IMR-90 (cell line): ENCODE measurements at regions not wholly inside any gene's neighbourhood (a gene's known extent, or its start where the extent isn't known, plus 50 kb on each side); places are given as distances from the start of the nearest gene placed in this dataset.

ENCODE experiments used
- ATAC-seq: fragments of 200-7000 bp; cut with Tn5 transposase; 2 replicates; pipeline ENCODE4 v1.9.1; 2020; ENCODE audit warnings: low read depth, mild to moderate bottlenecking, moderate library complexity
- BruUV-seq: library from RNA; stranded (reverse); fragments of 400-500 nt; replicated peaks from 2 replicates; lab custom pipeline; 2021; lab: Mats Ljungman, UMichigan
- CTCF ChIA-PET: fragments of 300-600 bp; formaldehyde crosslinking; extraction: SDS; loops from one replicate; lab custom pipeline; 2021; ENCODE audit warnings: antibody characterized with exemption; lab: Yijun Ruan, JAX
- POLR2A ChIA-PET: fragments of 300-600 bp; sonication (Branson Sonifier 250); formaldehyde crosslinking; loops from one replicate; lab custom pipeline; 2022; ENCODE audit warnings: antibody characterized with exemption; ENCODE audit not compliant: unreplicated experiment; lab: Charles Lee
- DNase-seq: peaks from one replicate; pipeline ENCODE4 v3.0.0; 2013
- H2AFZ ChIP-seq: replicated peaks from 2 replicates; pipeline ENCODE3; 2013; ENCODE audit warnings: low read length, mild to moderate bottlenecking; ENCODE audit not compliant: poor library complexity
- H2AK5ac ChIP-seq: 2 replicates; pipeline ENCODE4 v1.6.1; 2013; ENCODE audit warnings: low read depth, low read length, inconsistent platforms
- H2AK9ac ChIP-seq: replicated peaks from 2 replicates; pipeline ENCODE3; 2013; ENCODE audit warnings: mild to moderate bottlenecking, low read depth, low read length, moderate library complexity; ENCODE audit not compliant: poor library complexity
- H2BK120ac ChIP-seq: 2 replicates; pipeline ENCODE4 v1.6.1; 2013; ENCODE audit warnings: low read depth, low read length, inconsistent platforms
- H2BK15ac ChIP-seq: 3 replicates; pipeline ENCODE4 v1.6.1; 2013; ENCODE audit warnings: low read depth, low read length, inconsistent platforms
- H2BK20ac ChIP-seq: 2 replicates; pipeline ENCODE4 v1.6.1; 2013; ENCODE audit warnings: low read depth, mild to moderate bottlenecking, inconsistent platforms, low read length, moderate library complexity
- H2BK5ac ChIP-seq: 2 replicates; pipeline ENCODE4 v1.6.1; 2013; ENCODE audit warnings: mild to moderate bottlenecking, low read depth, low read length, inconsistent platforms; ENCODE audit not compliant: poor library complexity, severe bottlenecking
- H3K14ac ChIP-seq: replicated peaks from 2 replicates; pipeline ENCODE4 v1.6.1; 2013; ENCODE audit warnings: low read depth, low read length, inconsistent platforms
- H3K18ac ChIP-seq: 2 replicates; pipeline ENCODE4 v1.6.1; 2013; ENCODE audit warnings: low read depth, low read length, control low read depth
- H3K23ac ChIP-seq: 2 replicates; pipeline ENCODE4 v1.6.1; 2013; ENCODE audit warnings: low read depth, low read length, inconsistent platforms
- H3K27ac ChIP-seq: 2 replicates; pipeline ENCODE4 v1.5.1; 2013; ENCODE audit warnings: mild to moderate bottlenecking, control low read depth, low read length; ENCODE audit not compliant: insufficient read depth
- H3K27me3 ChIP-seq: 2 replicates; pipeline ENCODE4 v1.6.1; 2013; ENCODE audit warnings: low read length; ENCODE audit not compliant: control insufficient read depth, insufficient read depth
- H3K36me3 ChIP-seq: 2 replicates; pipeline ENCODE4 v1.6.1; 2013; ENCODE audit warnings: low read length, mixed read lengths; ENCODE audit not compliant: control insufficient read depth, insufficient read depth
- H3K4ac ChIP-seq: 2 replicates; pipeline ENCODE4 v1.6.1; 2013; ENCODE audit warnings: low read depth, low read length, inconsistent platforms
- H3K4me1 ChIP-seq: 2 replicates; pipeline ENCODE4 v1.6.1; 2013; ENCODE audit warnings: low read length, mixed read lengths; ENCODE audit not compliant: control insufficient read depth, insufficient read depth
- H3K4me2 ChIP-seq: 2 replicates; pipeline ENCODE4 v1.6.1; 2013; ENCODE audit warnings: low read depth, mild to moderate bottlenecking, control low read depth, low read length, moderate library complexity
- H3K4me3 ChIP-seq: 2 replicates; pipeline ENCODE4 v1.5.1; 2013; ENCODE audit warnings: low read depth, mild to moderate bottlenecking, control low read depth, low read length, moderate library complexity; ENCODE audit not compliant: insufficient read depth
- H3K56ac ChIP-seq: 2 replicates; pipeline ENCODE4 v1.6.1; 2013; ENCODE audit warnings: low read length, inconsistent platforms; ENCODE audit not compliant: insufficient read depth; ENCODE audit errors: extremely low read depth
- H3K79me1 ChIP-seq, 2 experiments: 2 replicates each; pipeline ENCODE4 v1.6.1; 2013; ENCODE audit warnings: low read length in 2 of 2, inconsistent platforms in 1 of 2, low read depth in 1 of 2
- H3K9ac ChIP-seq: 2 replicates; pipeline ENCODE4 v1.6.1; 2013; ENCODE audit warnings: low read depth, low read length, control low read depth
- H3K9me1 ChIP-seq: 2 replicates; pipeline ENCODE4 v1.6.1; 2013; ENCODE audit warnings: low read length, inconsistent platforms; ENCODE audit not compliant: insufficient read depth
- H3K9me3 ChIP-seq: 2 replicates; pipeline ENCODE4 v1.6.1; 2013; ENCODE audit warnings: low read length; ENCODE audit not compliant: control insufficient read depth, insufficient read depth
- H4K20me1 ChIP-seq: 2 replicates; pipeline ENCODE4 v1.6.1; 2013; ENCODE audit warnings: low read length, inconsistent platforms; ENCODE audit not compliant: insufficient read depth
- H4K5ac ChIP-seq: 2 replicates; pipeline ENCODE4 v1.6.1; 2013; ENCODE audit warnings: mild to moderate bottlenecking, low read depth, low read length, control low read depth
- H4K8ac ChIP-seq, 2 experiments: 2 replicates each; pipeline ENCODE4 v1.6.1; 2013; ENCODE audit warnings: low read depth in 2 of 2, low read length in 2 of 2, control low read depth in 1 of 2, inconsistent platforms in 1 of 2
- H4K91ac ChIP-seq: 2 replicates; pipeline ENCODE4 v1.6.1; 2013; ENCODE audit warnings: low read depth, low read length, inconsistent platforms; ENCODE audit not compliant: insufficient read depth
- BHLHE40 ChIP-seq: fragments of 150-350 bp; IDR thresholded peaks from 2 replicates; pipeline ENCODE4 v1.6.1; 2016; ENCODE audit warnings: mild to moderate bottlenecking, low read depth, low read length
- CEBPB ChIP-seq: IDR thresholded peaks from 2 replicates; pipeline ENCODE4 v1.6.1; 2012; ENCODE audit warnings: low read depth, low read length, improper control_type of control experiment
- POLR2A ChIP-seq: IDR thresholded peaks from 2 replicates; pipeline ENCODE4 v1.6.1; 2012; ENCODE audit warnings: mild to moderate bottlenecking, low read depth, low read length
- RAD21 ChIP-seq: IDR thresholded peaks from 2 replicates; pipeline ENCODE4 v1.6.1; 2012; ENCODE audit warnings: low read length, improper control_type of control experiment
- RCOR1 ChIP-seq: IDR thresholded peaks from 2 replicates; pipeline ENCODE4 v1.6.1; 2012; ENCODE audit warnings: mild to moderate bottlenecking, low read length, improper control_type of control experiment; ENCODE audit not compliant: insufficient replicate concordance
- RFX5 ChIP-seq: IDR thresholded peaks from 2 replicates; pipeline ENCODE4 v1.8.0; 2012; ENCODE audit warnings: low read depth, mild to moderate bottlenecking, low read length, moderate library complexity
- SMC3 ChIP-seq: fragments of 150-350 bp; IDR thresholded peaks from 2 replicates; pipeline ENCODE4 v1.6.1; 2016; ENCODE audit warnings: low read depth, mild to moderate bottlenecking, antibody characterized with exemption, low read length, moderate library complexity
- dilution Hi-C: fragments of 300-500 bp; cut with HindIII; formaldehyde crosslinking; loops from one replicate; pipeline ENCODE4 v1.14.3; 2018; ENCODE audit warnings: low sequenced_read_pairs; ENCODE audit not compliant: unreplicated experiment
- in situ Hi-C: fragments of 300-500 bp; cut with MboI; formaldehyde crosslinking; loops from 3 replicates; pipeline ENCODE4 v1.14.3; 2019; ENCODE audit warnings: low sequenced_read_pairs, inconsistent platforms, mixed read lengths
- intact Hi-C: fragments of 100-400 bp; cut with micrococcal nuclease; formaldehyde crosslinking; loops from 2 replicates; pipeline ENCODE4 v1.10.0; 2022
- TF ChIP-seq, protein P1 (sequence below): conservative IDR thresholded peaks from 2 replicates; pipeline ENCODE4 v1.5.1; 2012; ENCODE audit warnings: mild to moderate bottlenecking, low read depth, low read length, improper control_type of control experiment
- TF ChIP-seq, protein P2 (sequence below): fragments of 150-350 bp; IDR thresholded peaks from 2 replicates; pipeline ENCODE4 v1.6.1; 2016; ENCODE audit warnings: low read depth, mild to moderate bottlenecking, low read length, moderate library complexity, borderline replicate concordance
- TF ChIP-seq, protein P3 (sequence below): fragments of 150-350 bp; IDR thresholded peaks from 2 replicates; pipeline ENCODE4 v1.6.1; 2017; ENCODE audit warnings: mild to moderate bottlenecking, antibody characterized with exemption, low read length, low read depth

DNA sequence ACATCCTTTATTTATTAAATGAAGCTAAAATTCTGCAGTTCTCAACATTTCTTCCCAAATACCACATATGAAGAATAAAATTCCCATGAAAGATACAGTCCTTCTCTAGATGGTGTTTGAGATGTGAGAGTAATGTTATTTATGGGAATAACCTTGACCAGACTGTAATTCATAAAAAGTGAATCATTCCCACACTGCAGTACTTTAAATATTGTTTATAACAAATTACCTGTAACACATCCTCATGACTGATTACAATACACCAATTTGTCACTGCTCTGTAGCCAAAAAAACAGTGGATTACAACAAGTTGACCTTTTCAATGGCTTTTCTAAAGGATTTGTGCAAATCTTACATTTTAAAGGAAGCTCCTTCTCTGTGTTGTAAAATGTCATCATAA, 651.3 kb downstream of the NSUN3 start:
- POLR2A ChIA-PET: no interaction called here

More for the DNA sequence above, 651.3 kb downstream of the NSUN3 start:
- no peak overlapping the region for H4K5ac ChIP-seq
- dilution Hi-C loops (no loop called here), intact Hi-C loops (no loop called here), in situ Hi-C loops (no loop called here)
- BruUV-seq: no TSS peak
- H3K18ac ChIP-seq: no peak overlapping the region
- no peak overlapping the region for H2BK15ac ChIP-seq
- no peak overlapping the region for H3K4ac ChIP-seq
- no peak overlapping the region for H4K8ac ChIP-seq
- H2BK120ac ChIP-seq: no peak overlapping the region
- no peak overlapping the region for H3K4me2 ChIP-seq
- H3K27me3 ChIP-seq: no peaks in the 10 kb centered on the region
- no peaks in the 10 kb centered on the region for H3K4me1 ChIP-seq
- H3K9ac ChIP-seq: no peak overlapping the region
- H2AK5ac ChIP-seq: no peak overlapping the region
- H3K9me3 ChIP-seq: no peaks in the 10 kb centered on the region
- no peak overlapping the region for H2AK9ac ChIP-seq
- no peaks in the 10 kb centered on the region for H3K36me3 ChIP-seq
- DNase-seq (no peak), ATAC-seq (no peak)
- H3K9me1 ChIP-seq: no peaks in the 10 kb centered on the region
- no peak overlapping the region for H3K14ac ChIP-seq
- H4K20me1 ChIP-seq: no peaks in the 10 kb centered on the region
- no peak overlapping the region for H4K91ac ChIP-seq
- H3K23ac ChIP-seq: no peak overlapping the region
- CTCF ChIA-PET: interaction anchor here (0.5 to 1.0 kb wide), 2 partner anchors 28 to 229 kb away, joined by 3 read pairs; no protein-coding TSS in a partner anchor
- no peak overlapping the region for H2AFZ ChIP-seq
- H3K4me3 ChIP-seq: no peak overlapping the region
- H2BK20ac ChIP-seq: no peak overlapping the region
- H3K79me1 ChIP-seq: no peaks in the 10 kb centered on the region
- no peak overlapping the region for H3K27ac ChIP-seq
- H2BK5ac ChIP-seq: no peak overlapping the region
- H3K56ac ChIP-seq: no peak overlapping the region
- TF ChIP-seq RFX5 (no peak), BHLHE40 (no peak), SMC3 (no peak), RCOR1 (no peak), CEBPB (no peak), RAD21 (no peak), POLR2A (no peak)
- TF ChIP-seq, protein P1, sequence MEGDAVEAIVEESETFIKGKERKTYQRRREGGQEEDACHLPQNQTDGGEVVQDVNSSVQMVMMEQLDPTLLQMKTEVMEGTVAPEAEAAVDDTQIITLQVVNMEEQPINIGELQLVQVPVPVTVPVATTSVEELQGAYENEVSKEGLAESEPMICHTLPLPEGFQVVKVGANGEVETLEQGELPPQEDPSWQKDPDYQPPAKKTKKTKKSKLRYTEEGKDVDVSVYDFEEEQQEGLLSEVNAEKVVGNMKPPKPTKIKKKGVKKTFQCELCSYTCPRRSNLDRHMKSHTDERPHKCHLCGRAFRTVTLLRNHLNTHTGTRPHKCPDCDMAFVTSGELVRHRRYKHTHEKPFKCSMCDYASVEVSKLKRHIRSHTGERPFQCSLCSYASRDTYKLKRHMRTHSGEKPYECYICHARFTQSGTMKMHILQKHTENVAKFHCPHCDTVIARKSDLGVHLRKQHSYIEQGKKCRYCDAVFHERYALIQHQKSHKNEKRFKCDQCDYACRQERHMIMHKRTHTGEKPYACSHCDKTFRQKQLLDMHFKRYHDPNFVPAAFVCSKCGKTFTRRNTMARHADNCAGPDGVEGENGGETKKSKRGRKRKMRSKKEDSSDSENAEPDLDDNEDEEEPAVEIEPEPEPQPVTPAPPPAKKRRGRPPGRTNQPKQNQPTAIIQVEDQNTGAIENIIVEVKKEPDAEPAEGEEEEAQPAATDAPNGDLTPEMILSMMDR: no peak
- TF ChIP-seq, protein P2, sequence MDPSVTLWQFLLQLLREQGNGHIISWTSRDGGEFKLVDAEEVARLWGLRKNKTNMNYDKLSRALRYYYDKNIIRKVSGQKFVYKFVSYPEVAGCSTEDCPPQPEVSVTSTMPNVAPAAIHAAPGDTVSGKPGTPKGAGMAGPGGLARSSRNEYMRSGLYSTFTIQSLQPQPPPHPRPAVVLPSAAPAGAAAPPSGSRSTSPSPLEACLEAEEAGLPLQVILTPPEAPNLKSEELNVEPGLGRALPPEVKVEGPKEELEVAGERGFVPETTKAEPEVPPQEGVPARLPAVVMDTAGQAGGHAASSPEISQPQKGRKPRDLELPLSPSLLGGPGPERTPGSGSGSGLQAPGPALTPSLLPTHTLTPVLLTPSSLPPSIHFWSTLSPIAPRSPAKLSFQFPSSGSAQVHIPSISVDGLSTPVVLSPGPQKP: no peak
- TF ChIP-seq, protein P3, sequence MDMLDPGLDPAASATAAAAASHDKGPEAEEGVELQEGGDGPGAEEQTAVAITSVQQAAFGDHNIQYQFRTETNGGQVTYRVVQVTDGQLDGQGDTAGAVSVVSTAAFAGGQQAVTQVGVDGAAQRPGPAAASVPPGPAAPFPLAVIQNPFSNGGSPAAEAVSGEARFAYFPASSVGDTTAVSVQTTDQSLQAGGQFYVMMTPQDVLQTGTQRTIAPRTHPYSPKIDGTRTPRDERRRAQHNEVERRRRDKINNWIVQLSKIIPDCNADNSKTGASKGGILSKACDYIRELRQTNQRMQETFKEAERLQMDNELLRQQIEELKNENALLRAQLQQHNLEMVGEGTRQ: no peak
